ENCODE measurements at regions not wholly inside any gene's neighbourhood (a gene's known extent, or its start where the extent isn't known, plus 50 kb on each side); places are given as distances from the start of the nearest gene placed in this dataset.

GRCh38 chr6:56714273-56714672 lies 71.6 kb upstream of the DST start:
- TF ChIP-seq EZH2 (IDR thresholded peaks at IDR 0.05; ENCODE audit: low read length): no peak
- H3K27me3 ChIP-seq (ENCODE audit: control insufficient read depth, extremely low read depth, insufficient read depth, low read length): no peaks in the 10 kb centered on the region
- H3K4me3 ChIP-seq (ENCODE audit: control insufficient read depth in 2 of 3, extremely low read depth in 1 of 3, insufficient read depth in 2 of 3, low read depth in 1 of 3, low read length in 3 of 3): no peak overlapping the region
- no peaks in the 10 kb centered on the region for H3K79me2 ChIP-seq (ENCODE audit: control insufficient read depth, insufficient read depth, low read length)
- no peak overlapping the region for H2AFZ ChIP-seq (ENCODE audit: control insufficient read depth, low read length)
- H4K20me1 ChIP-seq (ENCODE audit: control insufficient read depth, extremely low read depth, insufficient read depth, low read length): no peaks in the 10 kb centered on the region
- H3K4me1 ChIP-seq (ENCODE audit: control insufficient read depth, extremely low read depth, insufficient read depth, low read length): peaks cover 33% of the 10 kb centered on the region
- H3K4me2 ChIP-seq (ENCODE audit: control insufficient read depth, extremely low read depth, insufficient read depth, low read depth, low read length): peak overlapping the region; percentile 70
- peak overlapping the region; percentile 25 for H3K27ac ChIP-seq (ENCODE audit: control insufficient read depth, insufficient read depth, low read length)
- H3K9me1 ChIP-seq (ENCODE audit: control insufficient read depth, extremely low read depth, insufficient read depth, low read length): peaks cover 2% of the 10 kb centered on the region
- no peak for DNase-seq (ENCODE audit: low read depth, low spot score)
- dilution Hi-C loops (cut with MboI; ENCODE audit: extremely low pct_ligation_motif_present, low sequenced_read_pairs): no loop called here
- no peaks in the 10 kb centered on the region for H3K36me3 ChIP-seq (ENCODE audit: control insufficient read depth in 2 of 2, extremely low read depth in 1 of 2, insufficient read depth in 2 of 2, low read length in 2 of 2)
- H3K9ac ChIP-seq (ENCODE audit: control insufficient read depth, extremely low read depth, insufficient read depth, low read length): no peak overlapping the region
- H3K9me3 ChIP-seq (ENCODE audit: control insufficient read depth, low read depth, low read length): no peaks in the 10 kb centered on the region
- no peak for FAIRE-seq

GRCh38 chr6:56713254-56713672 lies 70.6 kb upstream of the DST start:
- no peak overlapping the region for H3K9ac ChIP-seq (ENCODE audit: control insufficient read depth, extremely low read depth, insufficient read depth, low read length)
- H2AFZ ChIP-seq (ENCODE audit: control insufficient read depth, low read length): peak overlapping the region; percentile 50
- peak overlapping the region; percentile 72 for H3K4me2 ChIP-seq (ENCODE audit: control insufficient read depth, extremely low read depth, insufficient read depth, low read depth, low read length)
- FAIRE-seq (peak; percentile 99), DNase-seq (ENCODE audit: low read depth, low spot score) (peak; percentile 49)
- H3K9me3 ChIP-seq (ENCODE audit: control insufficient read depth, low read depth, low read length): no peaks in the 10 kb centered on the region
- H3K4me1 ChIP-seq (ENCODE audit: control insufficient read depth, extremely low read depth, insufficient read depth, low read length): peaks cover 37% of the 10 kb centered on the region
- H3K27ac ChIP-seq (ENCODE audit: control insufficient read depth, insufficient read depth, low read length): no peak overlapping the region
- dilution Hi-C loops (cut with MboI; ENCODE audit: extremely low pct_ligation_motif_present, low sequenced_read_pairs): no loop called here
- H3K27me3 ChIP-seq (ENCODE audit: control insufficient read depth, extremely low read depth, insufficient read depth, low read length): no peaks in the 10 kb centered on the region
- peak overlapping the region in 1 of 3 experiments; percentile 26 for H3K4me3 ChIP-seq (ENCODE audit: control insufficient read depth in 2 of 3, extremely low read depth in 1 of 3, insufficient read depth in 2 of 3, low read depth in 1 of 3, low read length in 3 of 3)
- no peaks in the 10 kb centered on the region for H3K79me2 ChIP-seq (ENCODE audit: control insufficient read depth, insufficient read depth, low read length)
- H4K20me1 ChIP-seq (ENCODE audit: control insufficient read depth, extremely low read depth, insufficient read depth, low read length): no peaks in the 10 kb centered on the region
- TF ChIP-seq CTCF (optimal IDR thresholded peaks at IDR 0.05 in 1 of 3, IDR thresholded peaks at IDR 0.05 in 1 of 3, conservative IDR thresholded peaks at IDR 0.05 in 1 of 3; ENCODE audit: extremely low read depth in 1 of 3, insufficient read depth in 2 of 3, low read length in 3 of 3) (no peak), EZH2 (IDR thresholded peaks at IDR 0.05; ENCODE audit: low read length) (no peak)
- H3K9me1 ChIP-seq (ENCODE audit: control insufficient read depth, extremely low read depth, insufficient read depth, low read length): peaks cover 2% of the 10 kb centered on the region
- H3K36me3 ChIP-seq (ENCODE audit: control insufficient read depth in 2 of 2, extremely low read depth in 1 of 2, insufficient read depth in 2 of 2, low read length in 2 of 2): no peaks in the 10 kb centered on the region

GRCh38 chr6:56710967-56711366 lies 68.3 kb upstream of the DST start:
- H3K36me3 ChIP-seq (ENCODE audit: control insufficient read depth in 2 of 2, extremely low read depth in 1 of 2, insufficient read depth in 2 of 2, low read length in 2 of 2): no peaks in the 10 kb centered on the region
- H3K9me1 ChIP-seq (ENCODE audit: control insufficient read depth, extremely low read depth, insufficient read depth, low read length): peaks cover 2% of the 10 kb centered on the region
- FAIRE-seq (no peak), DNase-seq (ENCODE audit: low read depth, low spot score) (no peak)
- no peak for TF ChIP-seq EZH2 (IDR thresholded peaks at IDR 0.05; ENCODE audit: low read length)
- TF ChIP-seq CTCF (optimal IDR thresholded peaks at IDR 0.05 in 1 of 3, IDR thresholded peaks at IDR 0.05 in 1 of 3, conservative IDR thresholded peaks at IDR 0.05 in 1 of 3; ENCODE audit: extremely low read depth in 1 of 3, insufficient read depth in 2 of 3, low read length in 3 of 3): no peak
- no peaks in the 10 kb centered on the region for H3K9me3 ChIP-seq (ENCODE audit: control insufficient read depth, low read depth, low read length)
- H3K27me3 ChIP-seq (ENCODE audit: control insufficient read depth, extremely low read depth, insufficient read depth, low read length): no peaks in the 10 kb centered on the region
- H3K27ac ChIP-seq (ENCODE audit: control insufficient read depth, insufficient read depth, low read length): no peak overlapping the region
- dilution Hi-C loops (cut with MboI; ENCODE audit: extremely low pct_ligation_motif_present, low sequenced_read_pairs): no loop called here
- no peak overlapping the region for H3K9ac ChIP-seq (ENCODE audit: control insufficient read depth, extremely low read depth, insufficient read depth, low read length)
- peaks cover 37% of the 10 kb centered on the region for H3K4me1 ChIP-seq (ENCODE audit: control insufficient read depth, extremely low read depth, insufficient read depth, low read length)
- H2AFZ ChIP-seq (ENCODE audit: control insufficient read depth, low read length): no peak overlapping the region
- no peaks in the 10 kb centered on the region for H3K79me2 ChIP-seq (ENCODE audit: control insufficient read depth, insufficient read depth, low read length)
- no peak overlapping the region for H3K4me3 ChIP-seq (ENCODE audit: control insufficient read depth in 2 of 3, extremely low read depth in 1 of 3, insufficient read depth in 2 of 3, low read depth in 1 of 3, low read length in 3 of 3)
- H4K20me1 ChIP-seq (ENCODE audit: control insufficient read depth, extremely low read depth, insufficient read depth, low read length): no peaks in the 10 kb centered on the region
- no peak overlapping the region for H3K4me2 ChIP-seq (ENCODE audit: control insufficient read depth, extremely low read depth, insufficient read depth, low read depth, low read length)
